ENCODE measurements at regions not wholly inside any gene's neighbourhood (a gene's known extent, or its start where the extent isn't known, plus 50 kb on each side); places are given as distances from the start of the nearest gene placed in this dataset.

GRCh38 chr18:41373612-41374011, 581.4 kb upstream of the PIK3C3 start:
- Histone ChIP-seq H3K27ac (ENCODE audit: low read depth in 2 of 2, low read length in 2 of 2) (no peak overlapping the region), H3K36me3 (ENCODE audit: control insufficient read depth in 2 of 3, insufficient read depth in 3 of 3, low read length in 3 of 3) (no peaks in the 10 kb centered on the region), H3K4me3 (ENCODE audit: low read length in 3 of 3) (no peak overlapping the region), H3K9ac (ENCODE audit: low read length in 3 of 3) (no peak overlapping the region), H3K27me3 (ENCODE audit: control insufficient read depth, insufficient read depth, low read length) (no peaks in the 10 kb centered on the region), H3K9me3 (ENCODE audit: control insufficient read depth in 2 of 3, insufficient read depth in 1 of 3, low read length in 3 of 3) (no peaks in the 10 kb centered on the region), H3K4me1 (ENCODE audit: control insufficient read depth in 2 of 3, insufficient read depth in 2 of 3, low read depth in 1 of 3, low read length in 3 of 3) (peaks cover 0 to 3% (median 0%) of the 10 kb centered on the region in 3 donors)
- no peak for FAIRE-seq
- intact Hi-C loops (cut with DNase I), result no loop called here
- no peak for TF ChIP-seq CTCF (IDR thresholded peaks at IDR 0.05; ENCODE audit: borderline replicate concordance, extremely low read depth, insufficient read depth)
- no peak for DNase-seq

DNA sequence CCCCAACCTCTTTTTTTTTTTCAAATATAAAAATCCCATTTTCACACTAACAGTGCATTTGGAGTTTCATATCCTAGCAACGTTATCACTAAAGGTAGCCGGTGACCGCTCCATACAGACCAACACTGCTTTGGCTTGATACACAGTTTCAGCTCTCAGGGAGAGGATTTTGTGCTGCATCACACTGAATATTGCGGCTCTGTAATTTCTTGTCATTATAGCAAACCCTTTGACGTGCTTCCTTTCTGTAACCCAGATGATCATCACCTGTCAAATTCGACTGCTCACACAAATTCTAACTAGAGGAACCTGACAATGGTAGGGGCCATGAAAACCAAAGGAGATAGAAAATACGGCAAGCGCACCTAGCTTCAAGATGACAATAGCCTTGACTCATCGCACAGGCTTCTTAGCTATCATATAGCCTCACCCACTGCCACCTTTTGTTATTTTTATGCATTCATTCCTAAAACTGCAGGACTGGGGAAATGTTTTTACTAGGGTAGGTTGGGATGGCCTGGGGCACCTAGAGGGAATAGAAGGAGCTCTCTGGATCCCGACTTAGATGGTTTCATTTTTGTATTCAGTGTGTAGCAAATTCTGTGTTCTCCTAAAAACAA, 582.9 kb upstream of the PIK3C3 start:
- H3K4me3 ChIP-seq (ENCODE audit: low read length in 3 of 3), result no peak overlapping the region
- DNase-seq (no peak), FAIRE-seq (no peak)
- H3K36me3 ChIP-seq (ENCODE audit: control insufficient read depth in 2 of 3, insufficient read depth in 3 of 3, low read length in 3 of 3), result no peaks in the 10 kb centered on the region
- H3K9me3 ChIP-seq (ENCODE audit: control insufficient read depth in 2 of 3, insufficient read depth in 1 of 3, low read length in 3 of 3), result no peaks in the 10 kb centered on the region
- H3K27ac ChIP-seq (ENCODE audit: low read depth in 2 of 2, low read length in 2 of 2), result no peak overlapping the region
- no peak overlapping the region for H3K9ac ChIP-seq (ENCODE audit: low read length in 3 of 3)
- H3K4me1 ChIP-seq (ENCODE audit: control insufficient read depth in 2 of 3, insufficient read depth in 2 of 3, low read depth in 1 of 3, low read length in 3 of 3), result no peaks in the 10 kb centered on the region
- intact Hi-C loops (cut with DNase I), result no loop called here
- no peaks in the 10 kb centered on the region for H3K27me3 ChIP-seq (ENCODE audit: control insufficient read depth, insufficient read depth, low read length)
- TF ChIP-seq CTCF (IDR thresholded peaks at IDR 0.05; ENCODE audit: borderline replicate concordance, extremely low read depth, insufficient read depth), result no peak

DNA sequence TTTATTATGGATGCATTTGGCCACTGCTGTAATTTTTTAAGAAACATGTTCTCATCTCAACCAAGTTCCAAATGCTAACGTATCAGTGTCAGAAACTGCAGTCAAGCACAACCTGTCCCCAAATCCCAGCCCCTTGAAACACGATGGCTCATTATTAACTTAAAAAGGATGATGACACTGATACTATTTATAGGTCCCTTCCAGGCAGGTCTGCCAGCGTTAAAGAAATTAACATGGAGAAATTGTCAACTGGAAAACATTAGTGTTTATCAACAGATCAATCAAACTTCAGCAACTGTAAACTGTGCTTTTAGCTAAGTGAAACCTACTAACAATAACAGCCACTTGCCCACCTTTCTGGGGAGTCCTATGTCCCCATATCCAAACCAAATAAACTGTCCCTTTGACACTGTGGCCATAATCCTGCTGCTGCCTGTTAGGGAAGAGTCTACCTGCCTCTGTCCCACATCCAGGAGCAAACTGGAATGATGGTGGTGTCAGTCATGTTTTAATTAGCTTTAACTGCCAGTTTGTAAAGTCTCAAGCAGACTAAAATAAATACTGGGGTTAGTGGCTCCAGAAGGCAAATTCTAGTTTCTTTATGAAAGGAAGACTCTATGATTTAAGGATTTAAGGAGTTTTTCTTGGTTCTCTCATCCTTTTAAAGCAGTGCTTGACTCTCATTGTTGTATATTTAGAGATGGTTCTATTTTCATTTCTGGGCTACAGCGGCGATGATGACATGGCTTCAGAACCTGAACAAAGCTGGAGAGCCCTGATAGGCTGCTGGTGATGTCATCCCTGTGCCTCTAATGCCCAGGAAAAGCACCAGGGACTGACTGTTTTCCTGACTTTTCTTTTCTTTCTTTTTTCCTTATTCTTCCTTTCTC, 583.6 kb upstream of the PIK3C3 start:
- DNase-seq (no peak), FAIRE-seq (no peak)
- Histone ChIP-seq H3K27ac (ENCODE audit: low read depth in 2 of 2, low read length in 2 of 2) (no peak overlapping the region), H3K4me3 (ENCODE audit: low read length in 3 of 3) (no peak overlapping the region), H3K9ac (ENCODE audit: low read length in 3 of 3) (no peak overlapping the region), H3K27me3 (ENCODE audit: control insufficient read depth, insufficient read depth, low read length) (no peaks in the 10 kb centered on the region), H3K4me1 (ENCODE audit: control insufficient read depth in 2 of 3, insufficient read depth in 2 of 3, low read depth in 1 of 3, low read length in 3 of 3) (no peaks in the 10 kb centered on the region), H3K9me3 (ENCODE audit: control insufficient read depth in 2 of 3, insufficient read depth in 1 of 3, low read length in 3 of 3) (no peaks in the 10 kb centered on the region), H3K36me3 (ENCODE audit: control insufficient read depth in 2 of 3, insufficient read depth in 3 of 3, low read length in 3 of 3) (no peaks in the 10 kb centered on the region)
- intact Hi-C loops (cut with DNase I), result no loop called here
- no peak for TF ChIP-seq CTCF (IDR thresholded peaks at IDR 0.05; ENCODE audit: borderline replicate concordance, extremely low read depth, insufficient read depth)
